BLaER1 (cell line): ENCODE measurements at regions not wholly inside any gene's neighbourhood (a gene's known extent, or its start where the extent isn't known, plus 50 kb on each side); places are given as distances from the start of the nearest gene placed in this dataset.

Source experiments
- H3K27ac ChIP-seq: shearing (Covaris generic); formaldehyde crosslinking; 2 replicates; pipeline ENCODE4 v1.8.1; 2022
- H3K27me3 ChIP-seq: shearing (Covaris generic); formaldehyde crosslinking; 2 replicates; pipeline ENCODE4 v1.8.1; 2022
- H3K36me3 ChIP-seq: shearing (Covaris generic); formaldehyde crosslinking; 2 replicates; pipeline ENCODE4 v1.8.1; 2022
- H3K4me1 ChIP-seq: shearing (Covaris generic); formaldehyde crosslinking; 2 replicates; pipeline ENCODE4 v1.8.1; 2022
- H3K4me2 ChIP-seq: shearing (Covaris generic); formaldehyde crosslinking; 2 replicates; pipeline ENCODE4 v1.8.1; 2022
- H3K4me3 ChIP-seq: shearing (Covaris generic); formaldehyde crosslinking; 2 replicates; pipeline ENCODE4 v1.8.1; 2022
- H3K9ac ChIP-seq: shearing (Covaris generic); formaldehyde crosslinking; 2 replicates; pipeline ENCODE4 v1.8.1; 2022
- H3K9me3 ChIP-seq: shearing (Covaris generic); formaldehyde crosslinking; 2 replicates; pipeline ENCODE4 v1.8.1; 2022
- H4K20me1 ChIP-seq: shearing (Covaris generic); formaldehyde crosslinking; 2 replicates; pipeline ENCODE4 v1.8.1; 2022
- Cebpa-rat ChIP-seq: shearing (Covaris generic); IDR thresholded peaks from 2 replicates; pipeline ENCODE4 v1.8.1; 2022

DNA sequence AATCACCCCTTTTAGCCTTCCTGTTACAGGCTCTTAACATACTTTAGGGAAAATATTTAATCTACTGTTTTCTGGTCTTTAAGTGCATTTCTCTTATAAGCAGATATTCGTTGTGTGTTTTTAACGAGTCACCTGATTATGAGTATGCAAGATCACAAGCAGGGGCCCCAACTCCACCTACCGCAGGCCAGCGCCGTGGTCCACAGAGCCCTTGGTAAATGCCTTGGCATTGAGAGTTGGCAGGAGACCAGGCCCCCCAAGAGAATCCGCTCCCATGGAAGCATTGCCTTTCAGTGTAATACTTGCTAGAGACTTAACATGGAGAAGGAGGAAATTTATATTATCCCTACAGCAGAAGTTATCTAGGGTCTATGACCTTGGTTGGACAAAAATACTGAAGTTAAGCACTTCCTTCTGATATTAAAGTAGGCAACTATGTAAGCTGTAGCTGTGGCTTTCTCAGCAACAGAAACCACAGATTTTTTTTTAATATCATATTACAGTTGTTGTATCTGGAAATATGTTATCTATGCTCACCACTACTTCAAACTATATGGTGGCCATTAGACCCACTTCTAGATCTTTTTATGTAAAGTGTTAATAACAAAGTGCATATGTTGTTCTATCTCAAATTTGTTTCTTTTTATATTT is 241.8 kb upstream of the MGAT5 start:
- Histone ChIP-seq H3K9ac (no peak overlapping the region), H3K27me3 (no peaks in the 10 kb centered on the region), H4K20me1 (no peaks in the 10 kb centered on the region), H3K27ac (no peak overlapping the region), H3K36me3 (no peaks in the 10 kb centered on the region), H3K4me2 (no peak overlapping the region), H3K4me1 (no peaks in the 10 kb centered on the region), H3K9me3 (no peaks in the 10 kb centered on the region), H3K4me3 (no peak overlapping the region)
- TF ChIP-seq Cebpa-rat: no peak

DNA sequence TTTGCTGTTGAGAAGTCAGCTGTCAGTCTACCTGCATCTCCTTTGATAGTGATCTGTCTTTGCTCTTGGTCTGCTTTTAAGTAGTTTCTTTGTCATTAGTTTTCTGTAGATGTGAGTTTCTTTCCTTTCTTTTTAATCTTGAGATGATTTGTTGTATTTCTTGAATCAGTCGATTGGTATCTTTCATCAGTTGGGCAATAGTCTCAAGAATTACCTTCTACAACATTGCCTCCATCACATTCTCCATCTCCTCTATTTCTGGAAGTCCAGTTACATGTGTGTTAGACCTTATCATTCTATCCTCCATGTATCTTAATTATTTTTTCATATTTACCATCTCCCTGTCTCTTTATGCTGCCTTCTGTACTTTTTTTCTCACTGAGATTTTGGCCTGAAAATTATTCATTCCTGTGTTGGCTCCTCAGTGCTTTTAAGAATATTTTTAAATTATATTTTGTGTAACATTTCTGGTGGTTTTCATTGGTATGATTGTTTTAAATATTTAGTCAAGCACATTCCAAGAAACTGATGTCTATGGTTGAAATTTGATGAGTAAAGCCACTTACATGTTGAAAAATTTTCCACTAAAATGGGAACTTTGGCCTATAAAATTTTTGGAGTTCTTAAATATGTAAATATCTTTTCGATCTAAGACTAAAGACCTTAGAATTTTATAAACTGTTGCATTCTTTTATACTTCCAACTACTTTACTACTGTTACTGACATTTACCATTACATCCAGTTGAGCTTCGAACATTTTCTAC is 239.5 kb upstream of the MGAT5 start:
- no peak overlapping the region for H3K4me3 ChIP-seq
- no peak overlapping the region for H3K9ac ChIP-seq
- no peaks in the 10 kb centered on the region for H3K36me3 ChIP-seq
- no peaks in the 10 kb centered on the region for H3K4me1 ChIP-seq
- H3K9me3 ChIP-seq: no peaks in the 10 kb centered on the region
- no peak overlapping the region for H3K4me2 ChIP-seq
- no peak overlapping the region for H3K27ac ChIP-seq
- no peaks in the 10 kb centered on the region for H4K20me1 ChIP-seq
- H3K27me3 ChIP-seq: no peaks in the 10 kb centered on the region
- TF ChIP-seq Cebpa-rat: no peak

DNA sequence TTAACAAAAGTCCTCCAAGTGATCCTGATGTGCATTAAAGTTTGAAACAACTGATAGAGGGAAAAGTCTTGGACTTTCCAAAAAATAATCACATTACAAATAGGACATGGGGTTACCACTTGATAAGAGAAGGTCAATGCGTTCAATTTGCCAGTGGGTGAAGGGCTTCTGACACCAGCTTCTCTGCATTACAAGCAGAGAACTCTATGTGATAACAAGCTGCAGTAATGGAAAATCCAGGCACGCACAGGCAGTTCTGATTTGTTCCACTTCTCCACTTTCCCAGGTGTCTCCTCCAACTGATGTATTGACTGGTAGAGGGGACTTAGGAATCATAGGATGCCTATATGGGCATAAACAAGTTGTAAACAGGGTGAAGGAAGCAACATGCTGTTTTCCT is 234.0 kb upstream of the MGAT5 start:
- H3K27ac ChIP-seq: no peak overlapping the region
- H3K36me3 ChIP-seq: no peaks in the 10 kb centered on the region
- H3K4me3 ChIP-seq: no peak overlapping the region
- H3K9me3 ChIP-seq: no peaks in the 10 kb centered on the region
- H3K4me1 ChIP-seq: peaks cover 31% of the 10 kb centered on the region
- H3K27me3 ChIP-seq: no peaks in the 10 kb centered on the region
- no peak for TF ChIP-seq Cebpa-rat
- H4K20me1 ChIP-seq: no peaks in the 10 kb centered on the region
- H3K9ac ChIP-seq: no peak overlapping the region
- peak overlapping the region; percentile 69 for H3K4me2 ChIP-seq

GRCh38 chr2:134020608-134021007 is 233.3 kb upstream of the MGAT5 start:
- Histone ChIP-seq H3K9me3 (no peaks in the 10 kb centered on the region), H3K4me2 (peak overlapping the region; percentile 69), H3K36me3 (no peaks in the 10 kb centered on the region), H4K20me1 (no peaks in the 10 kb centered on the region), H3K4me3 (no peak overlapping the region), H3K27me3 (no peaks in the 10 kb centered on the region), H3K9ac (no peak overlapping the region), H3K4me1 (peaks cover 33% of the 10 kb centered on the region), H3K27ac (no peak overlapping the region)
- no peak for TF ChIP-seq Cebpa-rat

- peak overlapping the region; percentile 69; the same call in 1 of the 2 replicates for H3K4me2 ChIP-seq
- H3K27ac ChIP-seq: no peak overlapping the region
- H3K9me3 ChIP-seq: no peaks in the 10 kb centered on the region
- no peak overlapping the region for H3K9ac ChIP-seq
- no peak for TF ChIP-seq Cebpa-rat
- H3K36me3 ChIP-seq: no peaks in the 10 kb centered on the region
- peaks cover 45% of the 10 kb centered on the region for H3K4me1 ChIP-seq
- H4K20me1 ChIP-seq: no peaks in the 10 kb centered on the region
- H3K4me3 ChIP-seq: no peak overlapping the region
- H3K27me3 ChIP-seq: no peaks in the 10 kb centered on the region
Measured at GRCh38 chr2:134021830-134022524, 231.9 kb upstream of the MGAT5 start.

DNA sequence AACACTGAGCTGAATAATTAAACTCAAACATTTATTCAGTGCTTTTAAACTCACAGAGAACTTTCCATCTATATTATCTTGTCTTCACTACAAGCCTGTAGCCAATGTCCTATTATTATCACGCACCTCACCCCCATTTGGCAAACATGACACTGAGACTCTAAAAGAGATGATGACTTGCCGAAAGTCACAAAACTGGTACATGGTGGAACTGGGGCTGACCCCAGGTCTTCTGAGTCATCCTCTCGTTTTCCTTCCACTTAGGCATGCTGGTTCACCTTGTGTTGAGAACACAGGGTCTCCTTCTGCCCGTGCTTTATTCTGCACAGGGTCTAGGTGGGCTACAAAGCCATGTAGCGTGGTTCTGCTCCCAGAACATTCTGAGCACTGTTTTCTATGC is 230.0 kb upstream of the MGAT5 start:
- Histone ChIP-seq H3K27me3 (no peaks in the 10 kb centered on the region), H4K20me1 (no peaks in the 10 kb centered on the region), H3K27ac (no peak overlapping the region), H3K4me2 (no peak overlapping the region), H3K4me1 (peaks cover 57% of the 10 kb centered on the region), H3K9ac (no peak overlapping the region), H3K9me3 (no peaks in the 10 kb centered on the region), H3K36me3 (no peaks in the 10 kb centered on the region), H3K4me3 (no peak overlapping the region)
- TF ChIP-seq Cebpa-rat: no peak

DNA sequence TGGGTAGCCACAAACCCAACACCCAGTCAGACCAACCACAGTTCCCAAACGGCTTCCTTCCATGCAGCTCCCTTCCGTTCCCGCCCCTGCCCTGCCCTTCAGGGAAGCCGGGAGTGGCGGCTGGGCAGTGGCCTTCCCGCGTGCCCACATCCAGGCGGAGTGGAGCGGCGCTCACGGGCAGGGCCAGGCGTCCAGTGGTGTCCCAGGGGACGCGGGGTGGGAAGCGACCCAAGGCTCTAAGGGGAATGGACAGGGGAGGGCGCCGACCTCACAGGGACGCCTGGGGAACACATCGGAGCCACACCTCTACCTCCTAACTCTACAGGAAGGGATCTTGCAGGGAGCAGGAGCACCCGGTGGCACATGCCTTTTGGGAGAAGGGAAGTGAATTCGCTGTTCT is 225.9 kb upstream of the MGAT5 start:
- H3K4me1 ChIP-seq: peaks cover 26% of the 10 kb centered on the region
- no peak overlapping the region for H3K27ac ChIP-seq
- no peak for TF ChIP-seq Cebpa-rat
- 0 out of 2 replicates have a peak, but pooled peaks cover 3% of the 10 kb centered on the region for H3K27me3 ChIP-seq
- no peak overlapping the region for H3K4me3 ChIP-seq
- no peaks in the 10 kb centered on the region for H3K36me3 ChIP-seq
- no peak overlapping the region for H3K9ac ChIP-seq
- H3K9me3 ChIP-seq: no peaks in the 10 kb centered on the region
- no peaks in the 10 kb centered on the region for H4K20me1 ChIP-seq
- H3K4me2 ChIP-seq: peak overlapping the region; percentile 53

DNA sequence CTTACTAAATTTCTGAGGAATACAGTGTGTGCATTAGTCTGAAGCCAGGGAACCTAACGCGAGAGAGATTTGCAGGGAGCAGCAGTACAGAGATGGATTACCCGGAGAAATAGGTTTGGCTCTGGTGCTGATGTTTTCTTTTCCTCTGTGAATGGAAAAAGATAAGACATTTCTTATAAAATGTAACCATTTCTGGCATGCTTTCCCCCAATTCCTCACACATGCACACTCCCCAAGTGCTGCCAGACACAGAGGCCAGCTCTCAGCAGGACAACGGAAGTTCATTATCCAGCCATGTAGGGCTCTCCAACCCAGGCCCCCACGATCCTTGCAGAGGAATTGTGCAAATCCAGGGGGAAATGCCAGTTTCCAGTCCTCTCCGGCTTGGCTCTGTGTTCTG is 224.5 kb upstream of the MGAT5 start:
- Histone ChIP-seq H3K9ac (no peak overlapping the region), H3K36me3 (no peaks in the 10 kb centered on the region), H3K4me3 (no peak overlapping the region), H3K9me3 (no peaks in the 10 kb centered on the region), H4K20me1 (no peaks in the 10 kb centered on the region), H3K27ac (no peak overlapping the region), H3K4me1 (peaks cover 26% of the 10 kb centered on the region), H3K4me2 (no peak overlapping the region), H3K27me3 (0 out of 2 replicates have a peak, but pooled peaks cover 3% of the 10 kb centered on the region)
- TF ChIP-seq Cebpa-rat: no peak

- no peak overlapping the region for H3K4me3 ChIP-seq
- no peaks in the 10 kb centered on the region for H3K36me3 ChIP-seq
- H4K20me1 ChIP-seq: no peaks in the 10 kb centered on the region
- H3K4me1 ChIP-seq: peaks cover 16% of the 10 kb centered on the region
- 0 out of 2 replicates have a peak, but pooled peaks cover 3% of the 10 kb centered on the region for H3K27me3 ChIP-seq
- H3K27ac ChIP-seq: no peak overlapping the region
- no peak overlapping the region for H3K4me2 ChIP-seq
- TF ChIP-seq Cebpa-rat: no peak
- no peaks in the 10 kb centered on the region for H3K9me3 ChIP-seq
- no peak overlapping the region for H3K9ac ChIP-seq
Measured at GRCh38 chr2:134031539-134031938, 222.3 kb upstream of the MGAT5 start.
